ENCODE measurements at regions not wholly inside any gene's neighbourhood (a gene's known extent, or its start where the extent isn't known, plus 50 kb on each side); places are given as distances from the start of the nearest gene placed in this dataset.

DNA sequence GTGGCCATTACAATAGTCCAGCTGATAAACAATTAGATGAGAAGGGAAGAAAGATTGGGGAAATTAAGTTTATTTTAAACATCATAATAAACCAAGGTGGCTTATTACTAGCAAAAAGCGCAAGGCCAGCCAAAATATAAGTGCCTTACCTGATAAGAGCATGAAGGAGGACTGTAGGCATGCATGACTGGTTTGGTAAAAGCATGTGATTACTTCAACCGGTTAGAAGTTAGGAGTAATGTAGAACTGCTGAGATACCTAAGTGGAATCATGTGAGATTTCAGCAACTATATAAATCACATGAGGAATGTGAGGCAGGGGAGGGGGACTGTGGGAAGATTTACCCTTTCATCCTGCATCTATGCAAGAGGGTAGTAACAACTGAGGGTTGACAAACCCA, 59.7 kb upstream of the CCDC196 start:
- TF ChIP-seq, protein P1, sequence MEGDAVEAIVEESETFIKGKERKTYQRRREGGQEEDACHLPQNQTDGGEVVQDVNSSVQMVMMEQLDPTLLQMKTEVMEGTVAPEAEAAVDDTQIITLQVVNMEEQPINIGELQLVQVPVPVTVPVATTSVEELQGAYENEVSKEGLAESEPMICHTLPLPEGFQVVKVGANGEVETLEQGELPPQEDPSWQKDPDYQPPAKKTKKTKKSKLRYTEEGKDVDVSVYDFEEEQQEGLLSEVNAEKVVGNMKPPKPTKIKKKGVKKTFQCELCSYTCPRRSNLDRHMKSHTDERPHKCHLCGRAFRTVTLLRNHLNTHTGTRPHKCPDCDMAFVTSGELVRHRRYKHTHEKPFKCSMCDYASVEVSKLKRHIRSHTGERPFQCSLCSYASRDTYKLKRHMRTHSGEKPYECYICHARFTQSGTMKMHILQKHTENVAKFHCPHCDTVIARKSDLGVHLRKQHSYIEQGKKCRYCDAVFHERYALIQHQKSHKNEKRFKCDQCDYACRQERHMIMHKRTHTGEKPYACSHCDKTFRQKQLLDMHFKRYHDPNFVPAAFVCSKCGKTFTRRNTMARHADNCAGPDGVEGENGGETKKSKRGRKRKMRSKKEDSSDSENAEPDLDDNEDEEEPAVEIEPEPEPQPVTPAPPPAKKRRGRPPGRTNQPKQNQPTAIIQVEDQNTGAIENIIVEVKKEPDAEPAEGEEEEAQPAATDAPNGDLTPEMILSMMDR (conservative IDR thresholded peaks at IDR 0.05) = no peak
- TF ChIP-seq ZFX (IDR thresholded peaks at IDR 0.05) = no peak
